ENCODE measurements at regions not wholly inside any gene's neighbourhood (a gene's known extent, or its start where the extent isn't known, plus 50 kb on each side); places are given as distances from the start of the nearest gene placed in this dataset.

DNA sequence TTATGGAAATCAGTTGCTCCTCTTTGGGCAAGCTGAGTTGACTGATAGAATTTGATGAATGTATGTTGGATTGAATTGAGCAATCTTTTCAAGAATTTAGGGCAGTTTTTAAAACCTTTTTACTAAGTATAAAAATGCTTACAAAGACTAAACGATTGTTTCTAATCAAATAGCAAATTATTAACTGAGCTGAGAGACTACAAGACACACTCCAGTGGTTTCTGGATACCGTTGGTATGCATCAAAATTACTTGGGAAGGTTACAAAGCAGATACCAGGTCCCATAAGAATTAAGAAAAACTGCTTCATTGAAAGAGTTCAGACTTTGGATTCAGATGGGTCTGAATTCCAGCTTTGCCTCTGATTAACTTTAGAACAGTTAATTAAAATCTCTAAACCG, 721.4 kb downstream of the FAM181B start:
- H3K4me3 ChIP-seq (ENCODE audit: low read length), result no peak overlapping the region
- H3K4me1 Mint-ChIP-seq, result peaks cover 15% of the 10 kb centered on the region
- H3K36me3 Mint-ChIP-seq (ENCODE audit: low read depth), result no peaks in the 10 kb centered on the region
- no peaks in the 10 kb centered on the region for H3K9me3 Mint-ChIP-seq
- no peak overlapping the region for H3K9ac ChIP-seq (ENCODE audit: extremely low read depth, low read length, poor library complexity, severe bottlenecking)
- no peaks in the 10 kb centered on the region for H3K9me3 ChIP-seq (ENCODE audit: control insufficient read depth, low read length)
- TF ChIP-seq, protein P1, sequence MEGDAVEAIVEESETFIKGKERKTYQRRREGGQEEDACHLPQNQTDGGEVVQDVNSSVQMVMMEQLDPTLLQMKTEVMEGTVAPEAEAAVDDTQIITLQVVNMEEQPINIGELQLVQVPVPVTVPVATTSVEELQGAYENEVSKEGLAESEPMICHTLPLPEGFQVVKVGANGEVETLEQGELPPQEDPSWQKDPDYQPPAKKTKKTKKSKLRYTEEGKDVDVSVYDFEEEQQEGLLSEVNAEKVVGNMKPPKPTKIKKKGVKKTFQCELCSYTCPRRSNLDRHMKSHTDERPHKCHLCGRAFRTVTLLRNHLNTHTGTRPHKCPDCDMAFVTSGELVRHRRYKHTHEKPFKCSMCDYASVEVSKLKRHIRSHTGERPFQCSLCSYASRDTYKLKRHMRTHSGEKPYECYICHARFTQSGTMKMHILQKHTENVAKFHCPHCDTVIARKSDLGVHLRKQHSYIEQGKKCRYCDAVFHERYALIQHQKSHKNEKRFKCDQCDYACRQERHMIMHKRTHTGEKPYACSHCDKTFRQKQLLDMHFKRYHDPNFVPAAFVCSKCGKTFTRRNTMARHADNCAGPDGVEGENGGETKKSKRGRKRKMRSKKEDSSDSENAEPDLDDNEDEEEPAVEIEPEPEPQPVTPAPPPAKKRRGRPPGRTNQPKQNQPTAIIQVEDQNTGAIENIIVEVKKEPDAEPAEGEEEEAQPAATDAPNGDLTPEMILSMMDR (conservative IDR thresholded peaks at IDR 0.05), result no peak
- H3K27me3 Mint-ChIP-seq (ENCODE audit: insufficient read depth), result no peaks in the 10 kb centered on the region
- no peaks in the 10 kb centered on the region for H3K27me3 ChIP-seq (ENCODE audit: control insufficient read depth, insufficient read depth, low read length, poor library complexity, severe bottlenecking)
- peaks cover 10% of the 10 kb centered on the region for H3K4me1 ChIP-seq (ENCODE audit: control insufficient read depth, insufficient read depth, low read length)
- H3K36me3 ChIP-seq (ENCODE audit: control insufficient read depth, insufficient read depth, low read length), result no peaks in the 10 kb centered on the region
- no peak overlapping the region for H3K27ac ChIP-seq (ENCODE audit: low read depth, low read length)
- H3K4me3 Mint-ChIP-seq, result no peak overlapping the region
- no peak for DNase-seq
- no peak overlapping the region for H3K27ac Mint-ChIP-seq
- 87 to 88% methylated on average over 1 to 3 of the region's 3 CpGs for WGBS, 2 experiments (ENCODE audit: insufficient coverage in 1 of 2, insufficient read length in 1 of 2)

DNA sequence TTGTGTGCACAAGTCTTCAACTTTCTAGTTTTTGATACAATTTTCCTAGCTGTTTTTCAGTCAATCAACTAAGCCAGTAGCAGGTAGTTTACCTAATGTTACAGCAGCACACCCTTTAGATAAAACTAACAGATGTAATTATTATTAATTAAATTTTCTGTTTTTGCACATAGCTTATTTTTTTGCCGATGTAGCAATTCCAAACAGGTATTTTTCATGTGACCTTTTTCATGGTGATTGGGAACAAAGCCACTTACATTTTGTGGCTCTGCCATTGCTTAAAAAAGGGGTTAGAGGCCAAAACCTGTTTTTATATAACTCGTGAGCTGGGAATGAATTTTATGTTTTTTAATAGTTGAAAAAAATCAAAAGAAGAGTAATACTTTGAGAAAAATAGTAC, 724.5 kb downstream of the FAM181B start:
- H3K9me3 Mint-ChIP-seq, result no peaks in the 10 kb centered on the region
- no peak for DNase-seq
- H3K27ac ChIP-seq (ENCODE audit: low read depth, low read length), result no peak overlapping the region
- 91 to 100% methylated on average over 1 to 2 of the region's 2 CpGs for WGBS, 2 experiments (ENCODE audit: insufficient coverage in 1 of 2, insufficient read length in 1 of 2)
- H3K36me3 ChIP-seq (ENCODE audit: control insufficient read depth, insufficient read depth, low read length), result no peaks in the 10 kb centered on the region
- no peaks in the 10 kb centered on the region for H3K36me3 Mint-ChIP-seq (ENCODE audit: low read depth)
- H3K4me3 Mint-ChIP-seq, result no peak overlapping the region
- H3K27ac Mint-ChIP-seq, result no peak overlapping the region
- H3K4me3 ChIP-seq (ENCODE audit: low read length), result no peak overlapping the region
- H3K27me3 Mint-ChIP-seq (ENCODE audit: insufficient read depth), result no peaks in the 10 kb centered on the region
- no peaks in the 10 kb centered on the region for H3K9me3 ChIP-seq (ENCODE audit: control insufficient read depth, low read length)
- no peaks in the 10 kb centered on the region for H3K27me3 ChIP-seq (ENCODE audit: control insufficient read depth, insufficient read depth, low read length, poor library complexity, severe bottlenecking)
- H3K4me1 Mint-ChIP-seq, result no peaks in the 10 kb centered on the region
- H3K9ac ChIP-seq (ENCODE audit: extremely low read depth, low read length, poor library complexity, severe bottlenecking), result no peak overlapping the region
- H3K4me1 ChIP-seq (ENCODE audit: control insufficient read depth, insufficient read depth, low read length), result no peaks in the 10 kb centered on the region
- TF ChIP-seq, protein P1 (conservative IDR thresholded peaks at IDR 0.05), result no peak

DNA sequence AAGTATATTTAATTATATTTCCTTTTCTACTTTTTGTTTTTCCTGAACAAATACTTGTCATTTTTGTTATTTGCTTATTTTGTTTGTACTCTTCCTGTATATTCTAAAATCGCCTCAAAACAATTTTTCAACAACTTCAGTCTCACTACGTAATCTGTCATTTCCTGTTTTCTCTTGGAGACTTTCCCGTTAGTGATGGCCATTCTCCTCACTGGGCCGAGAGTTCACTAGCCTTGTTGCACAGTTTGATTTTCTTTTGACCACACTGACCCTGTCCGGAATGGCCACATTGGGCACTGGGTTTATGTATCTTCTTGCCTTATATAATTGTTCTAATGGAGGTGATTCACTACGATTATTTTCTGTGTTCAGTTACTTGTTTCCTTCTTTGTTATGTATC, 726.1 kb downstream of the FAM181B start:
- H3K36me3 Mint-ChIP-seq (ENCODE audit: low read depth), result no peaks in the 10 kb centered on the region
- H3K27me3 ChIP-seq (ENCODE audit: control insufficient read depth, insufficient read depth, low read length, poor library complexity, severe bottlenecking), result no peaks in the 10 kb centered on the region
- H3K9ac ChIP-seq (ENCODE audit: extremely low read depth, low read length, poor library complexity, severe bottlenecking), result no peak overlapping the region
- H3K9me3 ChIP-seq (ENCODE audit: control insufficient read depth, low read length), result no peaks in the 10 kb centered on the region
- no peak overlapping the region for H3K4me3 ChIP-seq (ENCODE audit: low read length)
- H3K4me1 ChIP-seq (ENCODE audit: control insufficient read depth, insufficient read depth, low read length), result no peaks in the 10 kb centered on the region
- WGBS, 2 experiments (ENCODE audit: insufficient coverage in 1 of 2, insufficient read length in 1 of 2), result 92 to 93% methylated on average over 2 to 6 of the region's 6 CpGs
- TF ChIP-seq, protein P1 (conservative IDR thresholded peaks at IDR 0.05), result no peak
- H3K4me1 Mint-ChIP-seq, result peaks cover 3% of the 10 kb centered on the region
- H3K27me3 Mint-ChIP-seq (ENCODE audit: insufficient read depth), result no peaks in the 10 kb centered on the region
- no peak overlapping the region for H3K27ac ChIP-seq (ENCODE audit: low read depth, low read length)
- no peaks in the 10 kb centered on the region for H3K9me3 Mint-ChIP-seq
- no peak for DNase-seq
- H3K4me3 Mint-ChIP-seq, result no peak overlapping the region
- H3K27ac Mint-ChIP-seq, result no peak overlapping the region
- H3K36me3 ChIP-seq (ENCODE audit: control insufficient read depth, insufficient read depth, low read length), result no peaks in the 10 kb centered on the region

All from endodermal cell (in vitro differentiated cells).